T-helper 2 cell treated with Interferon-gamma antibody and Interleukin-4, amounts not matched to agents 100 ng/mL and 5 ng/mL, for 36 hours (primary cell): ENCODE measurements at regions not wholly inside any gene's neighbourhood (a gene's known extent, or its start where the extent isn't known, plus 50 kb on each side); places are given as distances from the start of the nearest gene placed in this dataset.

ENCODE experiments used
- intact Hi-C: fragments of 100-400 bp; cut with micrococcal nuclease; formaldehyde crosslinking; loops from one replicate; pipeline ENCODE4 v1.15.1; 2023

DNA sequence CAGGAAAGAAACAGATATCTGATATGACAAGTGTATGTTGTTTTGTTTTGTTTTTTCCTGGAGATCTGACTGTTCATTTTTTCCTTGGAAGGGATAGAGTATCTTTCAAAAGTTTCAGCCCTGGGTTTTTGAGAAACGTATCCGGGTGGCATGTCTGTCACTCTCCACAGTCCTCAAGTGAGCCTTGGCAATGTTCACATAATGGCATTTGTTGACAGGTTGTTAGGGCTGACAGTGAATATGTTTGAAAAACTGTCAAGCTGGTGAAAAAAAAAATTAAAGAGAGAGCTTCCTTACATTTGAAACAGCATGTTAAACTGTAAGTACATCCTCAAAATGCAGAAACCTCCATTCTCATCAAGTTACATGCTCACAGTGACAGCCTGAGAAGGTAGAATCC, 113.0 kb upstream of the DYNLRB2 start:
- intact Hi-C loops = no loop called here

DNA sequence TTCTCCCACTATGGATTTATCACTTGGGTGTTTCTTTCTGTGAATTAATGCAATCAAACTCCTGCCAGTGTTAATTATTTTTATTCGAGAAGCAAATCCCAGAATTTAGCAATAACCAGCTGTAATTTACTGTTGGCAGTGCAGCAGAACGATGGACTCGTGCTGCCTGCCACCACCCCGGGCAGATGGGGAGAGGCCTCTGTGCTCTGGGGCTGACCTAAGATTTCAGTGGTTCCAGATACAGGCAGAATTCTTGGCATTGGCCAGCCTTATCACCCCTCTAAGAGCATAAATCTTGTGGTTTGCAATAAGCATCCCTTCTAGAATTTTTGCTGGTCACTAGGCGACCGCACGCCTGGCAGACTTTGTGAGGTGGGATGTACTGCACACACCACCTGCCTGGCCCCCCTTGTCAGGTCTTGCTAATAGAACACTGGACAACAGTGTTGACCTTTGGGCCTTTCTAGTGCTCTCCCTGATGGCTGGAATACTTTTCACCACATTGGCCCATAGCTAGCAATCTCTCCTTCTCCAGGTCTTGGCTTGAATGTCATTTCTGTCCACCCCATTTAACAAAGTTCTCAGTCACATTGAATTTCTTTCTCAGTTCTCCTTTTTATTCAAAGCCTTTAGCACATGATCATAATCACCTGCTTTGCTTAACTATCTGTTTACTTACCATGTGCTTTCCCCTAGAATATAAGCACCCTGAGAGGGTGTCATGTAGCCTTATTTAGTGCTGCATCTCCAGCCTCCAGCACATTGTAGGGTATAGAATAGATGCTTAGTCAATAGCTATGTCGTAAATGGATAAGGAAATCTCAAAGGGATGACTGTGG, 122.1 kb upstream of the DYNLRB2 start:
- intact Hi-C loops = no loop called here

DNA sequence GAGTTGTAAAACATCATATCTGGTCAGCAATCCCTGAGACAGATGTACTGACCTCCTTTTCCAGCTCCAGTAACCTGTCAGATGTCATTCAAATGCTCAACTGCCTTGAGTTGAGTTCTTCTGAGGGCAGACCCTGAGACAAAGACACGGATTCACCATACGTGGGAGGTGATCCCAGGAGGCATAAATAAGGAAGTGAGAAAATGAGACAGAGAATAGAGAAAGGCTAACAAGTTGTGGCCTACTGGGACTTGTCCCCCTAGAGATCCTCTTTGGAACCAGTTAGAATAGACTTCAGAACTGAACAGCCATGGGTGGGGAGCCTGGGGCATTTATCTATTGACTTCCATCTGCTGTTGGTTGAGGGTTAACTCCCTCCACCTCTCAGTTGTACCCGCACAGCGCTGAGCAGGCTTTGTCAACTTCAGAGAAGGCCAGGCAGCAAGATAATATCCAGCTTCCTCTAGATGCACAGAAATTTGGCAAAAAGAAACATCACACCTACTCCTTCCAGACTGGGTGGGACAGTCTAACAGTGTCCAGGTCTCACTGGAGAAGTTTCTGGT, 123.0 kb upstream of the DYNLRB2 start:
- intact Hi-C loops = no loop called here

DNA sequence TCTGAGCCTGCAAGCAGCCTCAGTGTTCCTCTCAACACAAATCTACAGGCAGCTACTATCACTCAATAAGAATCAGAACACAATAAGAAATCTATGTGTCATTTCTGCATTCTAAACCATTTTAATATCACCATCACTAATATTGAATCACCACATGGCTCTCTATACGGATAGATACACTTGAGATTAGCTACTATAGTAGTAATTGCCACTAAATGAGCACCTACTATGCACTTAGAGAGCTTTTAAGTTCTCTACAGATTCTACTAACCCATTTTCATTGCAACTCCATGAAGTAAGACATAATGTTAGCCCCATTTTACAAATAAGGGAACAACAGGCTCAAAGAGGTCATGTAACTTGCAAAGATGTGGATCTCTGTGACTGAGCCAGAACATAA, 132.8 kb upstream of the DYNLRB2 start:
- intact Hi-C loops = no loop called here

DNA sequence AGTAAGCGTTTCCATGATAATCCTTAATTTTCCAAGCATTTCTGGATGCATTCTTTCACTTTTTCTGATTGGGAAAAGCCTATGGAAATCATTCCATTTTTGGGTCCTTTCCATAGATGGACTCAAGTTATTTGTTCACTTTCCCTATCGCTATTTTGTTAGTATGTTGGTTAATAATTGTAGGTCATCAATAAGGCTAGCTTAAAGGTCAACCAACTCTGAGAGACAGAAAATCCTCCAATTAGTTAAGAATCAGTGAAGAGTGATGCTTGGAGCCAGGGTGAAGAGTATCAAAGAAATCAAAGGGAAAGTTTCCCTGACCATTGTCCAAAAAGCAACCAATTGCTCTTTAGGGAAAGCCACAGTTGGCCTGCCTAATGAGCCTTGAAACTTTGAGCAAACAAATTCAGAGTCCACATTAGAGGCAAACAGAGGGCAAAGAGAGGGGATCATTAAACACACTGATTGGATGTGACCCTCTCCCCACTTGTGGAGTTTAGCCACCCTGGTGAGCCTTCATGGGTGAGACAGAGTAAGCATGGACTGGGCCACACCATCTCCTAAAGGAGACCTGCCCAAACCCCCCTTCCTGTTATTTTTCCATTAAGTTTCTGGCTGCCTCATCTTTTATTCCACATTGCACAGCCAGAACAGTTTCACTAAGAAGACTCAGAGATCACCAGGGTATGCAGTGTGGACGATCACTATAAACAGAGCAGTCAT, 133.4 kb upstream of the DYNLRB2 start:
- intact Hi-C loops = no loop called here

DNA sequence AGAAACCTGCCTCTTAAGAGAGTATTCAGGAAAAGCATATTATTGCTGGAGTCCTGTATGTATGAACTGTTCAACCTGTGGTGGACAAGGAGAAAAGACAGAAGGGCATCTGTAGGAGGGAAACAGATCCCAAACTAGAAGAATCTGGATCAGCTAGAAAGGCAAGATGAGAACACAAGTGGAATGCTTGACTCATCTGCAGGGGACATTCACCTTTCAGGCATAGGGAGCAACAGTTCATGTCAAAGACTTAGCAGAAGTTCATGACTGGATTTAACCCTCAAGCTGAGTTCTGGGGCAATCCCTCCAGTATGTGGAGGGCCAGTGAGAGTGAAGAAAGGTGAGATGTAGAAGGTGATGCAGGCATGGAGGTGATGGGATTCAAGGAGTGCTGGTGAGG, 135.9 kb upstream of the DYNLRB2 start:
- intact Hi-C loops = no loop called here

DNA sequence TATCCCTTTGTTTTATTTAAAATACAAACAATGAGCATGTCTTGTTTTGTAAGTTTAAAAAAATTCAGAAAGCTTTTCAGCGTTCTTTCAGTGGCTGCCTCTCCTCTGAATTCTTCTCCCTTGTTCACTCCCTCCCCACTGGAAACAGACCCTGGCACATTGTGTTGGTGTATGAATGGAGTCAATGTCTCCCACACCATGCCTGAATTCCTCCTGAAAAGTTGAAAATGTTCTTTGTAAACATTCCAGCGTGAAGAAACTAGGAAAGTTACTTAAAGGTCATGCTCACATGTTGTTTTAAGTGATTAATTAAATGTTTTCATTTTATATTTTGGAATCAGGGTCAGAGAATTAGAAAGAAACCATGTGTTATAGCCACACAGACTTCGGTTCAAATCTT, 136.9 kb upstream of the DYNLRB2 start:
- intact Hi-C loops = no loop called here

DNA sequence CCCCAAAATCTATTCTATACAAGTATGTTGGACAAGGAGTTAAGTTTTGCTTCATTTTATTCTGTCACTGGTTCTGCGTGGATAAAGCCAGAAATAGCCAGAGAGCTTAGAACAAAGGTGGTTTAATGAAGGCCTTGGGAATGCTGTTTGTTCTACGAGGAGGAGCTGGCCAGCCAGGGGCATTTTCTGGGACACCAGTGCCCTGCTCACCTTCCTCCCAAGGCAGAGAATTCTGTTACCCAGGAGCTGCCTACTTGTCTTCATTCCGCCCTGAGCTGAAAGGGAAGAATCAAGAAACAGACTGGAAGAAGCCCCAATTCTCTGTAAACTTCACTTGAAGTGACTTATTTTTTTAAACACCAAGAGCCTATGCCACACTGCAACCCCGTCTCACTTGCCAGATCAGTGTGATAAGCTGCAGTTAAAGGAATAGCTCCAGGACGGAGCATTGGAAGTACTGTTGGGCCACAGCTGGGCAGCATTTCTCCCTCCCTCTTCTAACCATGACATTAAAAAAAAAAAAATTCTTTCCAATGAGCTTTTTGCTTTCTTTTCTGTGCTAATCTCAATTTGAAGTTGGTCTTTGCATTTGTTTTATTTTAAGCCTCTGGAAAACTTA, 149.8 kb upstream of the DYNLRB2 start:
- intact Hi-C loops = no loop called here

DNA sequence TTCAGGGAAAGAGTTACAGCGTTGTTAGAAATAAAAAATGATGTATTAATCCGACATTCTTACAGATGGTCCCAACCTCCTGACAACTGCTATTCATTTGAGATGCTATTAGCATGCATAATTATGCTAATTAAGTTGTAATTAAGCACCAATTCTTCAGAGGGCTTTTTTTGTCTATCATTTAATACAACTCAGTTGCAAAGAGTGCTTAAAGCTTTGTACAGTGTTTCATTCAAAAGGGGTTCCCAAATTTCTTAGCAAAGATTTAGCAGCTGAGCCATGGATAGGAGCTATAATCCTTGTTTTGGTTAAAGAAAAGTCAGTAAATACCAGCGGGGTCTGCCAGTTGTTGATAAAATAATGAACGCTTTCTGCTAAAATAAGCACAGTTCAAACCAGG, 150.7 kb upstream of the DYNLRB2 start:
- intact Hi-C loops = no loop called here

DNA sequence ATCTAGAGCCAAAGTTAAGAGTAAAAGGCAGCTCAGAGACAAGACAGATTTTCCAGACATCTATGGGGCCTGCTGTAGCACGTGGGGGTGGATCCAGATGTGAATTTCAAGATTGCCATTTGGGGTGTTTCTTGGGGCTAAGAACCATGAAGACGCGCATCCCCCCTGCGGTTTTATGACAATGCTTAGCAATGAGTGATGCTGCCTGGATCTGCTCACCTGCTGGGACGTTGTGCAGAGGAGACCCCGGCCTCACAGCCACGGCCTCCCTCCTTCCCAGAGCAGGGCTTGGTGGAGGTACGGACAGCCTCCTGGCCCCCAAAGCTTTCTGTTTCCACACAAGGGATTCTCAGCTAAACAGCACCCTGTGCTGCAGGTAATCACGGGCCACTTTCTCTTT, 151.5 kb upstream of the DYNLRB2 start:
- intact Hi-C loops = no loop called here

DNA sequence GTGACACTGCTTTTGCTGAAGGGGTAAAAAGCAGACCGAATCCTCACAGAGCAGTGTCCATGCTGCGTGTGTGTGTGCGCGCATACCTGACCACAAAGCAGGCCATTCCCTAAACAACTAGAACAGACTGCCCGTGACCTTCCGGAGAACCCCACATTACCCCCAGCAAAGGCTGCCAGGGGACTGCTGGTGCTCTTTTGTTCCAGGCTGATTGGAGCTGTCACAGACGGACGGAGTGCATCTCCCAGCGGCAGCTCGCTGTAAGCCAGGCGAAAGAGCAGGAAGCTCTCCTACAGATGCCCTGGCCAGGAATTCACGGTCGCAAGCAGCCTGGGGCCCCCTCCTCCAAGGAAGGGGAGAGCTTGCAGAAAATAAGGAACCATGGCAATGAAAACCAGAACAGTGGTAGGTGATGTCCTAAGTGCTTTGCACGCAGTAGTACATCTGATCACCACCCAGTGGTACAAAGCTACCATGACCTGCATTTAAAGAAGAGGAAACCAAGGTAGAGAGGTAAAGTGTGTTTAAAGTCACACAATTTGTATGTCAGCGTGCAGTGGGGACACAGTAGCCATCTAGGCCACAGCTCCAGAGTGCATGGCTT, 153.4 kb upstream of the DYNLRB2 start:
- intact Hi-C loops = no loop called here

DNA sequence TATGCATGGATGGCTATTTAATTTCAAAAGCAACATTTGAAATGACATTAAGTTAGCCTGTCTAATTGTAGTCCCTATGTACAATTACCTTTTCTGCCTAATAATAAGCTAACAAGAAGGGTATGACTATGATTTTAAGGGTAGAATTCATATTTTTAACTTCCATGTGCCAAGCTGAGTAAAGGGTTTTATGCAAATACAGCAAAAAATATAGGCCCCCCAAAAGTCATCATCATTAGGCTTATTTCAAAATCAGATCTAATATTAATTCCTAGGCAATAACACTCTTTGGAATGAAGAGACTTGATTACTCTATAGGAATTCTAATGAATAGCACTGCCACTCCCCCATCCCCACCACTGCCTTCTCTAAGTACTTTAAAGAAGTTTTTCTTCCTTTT, 155.9 kb upstream of the DYNLRB2 start:
- intact Hi-C loops = no loop called here

DNA sequence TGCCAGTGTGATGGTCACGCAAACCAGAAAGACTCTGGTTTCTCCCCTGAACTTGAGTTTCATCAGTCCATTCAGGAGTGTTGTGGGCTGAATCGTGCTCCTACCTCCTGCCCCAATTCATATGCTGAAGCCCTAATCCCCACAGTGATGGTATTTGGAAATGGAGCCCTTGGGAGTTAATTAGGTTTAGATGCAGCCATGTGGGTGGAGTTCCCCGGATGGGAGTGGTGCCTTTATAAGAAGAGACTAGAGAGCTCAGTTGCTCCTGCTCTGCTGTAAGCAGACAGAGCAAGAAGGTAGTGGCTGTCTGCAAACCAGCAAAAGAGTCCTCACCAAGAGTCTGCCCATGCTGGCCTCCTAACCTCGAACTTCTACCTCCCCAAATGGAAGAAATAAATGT, 160.3 kb upstream of the DYNLRB2 start:
- intact Hi-C loops = no loop called here

DNA sequence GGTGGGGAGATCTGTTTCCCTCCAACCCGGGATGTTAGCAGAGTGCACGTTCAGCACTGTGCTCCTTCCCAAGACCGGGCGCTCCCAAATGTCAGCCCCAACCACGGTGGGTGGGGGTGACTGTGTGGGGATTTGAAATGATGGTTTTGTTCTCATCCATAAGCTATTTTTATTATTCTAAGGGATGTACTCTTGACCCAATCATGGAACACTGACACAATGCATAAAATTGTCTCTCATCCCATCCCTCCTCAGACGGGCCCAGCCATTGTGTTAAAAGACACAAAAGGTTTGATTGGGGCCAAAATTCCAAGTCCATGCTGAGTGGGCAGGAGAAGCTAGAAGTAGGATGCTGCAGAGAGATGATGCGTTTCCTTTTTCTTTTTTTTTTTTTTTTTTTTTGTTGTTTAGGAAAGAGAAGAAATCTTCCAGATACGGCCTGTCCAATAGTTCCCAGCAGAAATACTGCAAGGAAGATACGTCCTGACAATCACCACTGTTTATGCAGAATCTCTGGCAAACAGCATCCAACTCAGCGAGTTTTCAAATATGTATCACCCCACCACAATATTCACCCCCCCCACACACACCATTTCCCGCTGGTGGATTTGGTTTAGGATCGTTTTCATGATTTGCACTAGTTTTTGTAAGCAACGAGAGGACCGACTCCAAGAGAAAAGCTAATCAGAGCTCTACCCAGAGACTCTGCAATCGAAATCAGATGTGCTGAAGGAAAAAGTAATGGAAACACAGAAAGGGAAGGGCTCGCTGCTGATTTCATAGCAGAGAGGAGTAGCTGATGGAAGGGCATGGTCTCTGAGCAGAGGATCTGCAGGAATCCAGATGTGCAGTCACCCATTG, 163.5 kb upstream of the DYNLRB2 start:
- intact Hi-C loops = no loop called here

DNA sequence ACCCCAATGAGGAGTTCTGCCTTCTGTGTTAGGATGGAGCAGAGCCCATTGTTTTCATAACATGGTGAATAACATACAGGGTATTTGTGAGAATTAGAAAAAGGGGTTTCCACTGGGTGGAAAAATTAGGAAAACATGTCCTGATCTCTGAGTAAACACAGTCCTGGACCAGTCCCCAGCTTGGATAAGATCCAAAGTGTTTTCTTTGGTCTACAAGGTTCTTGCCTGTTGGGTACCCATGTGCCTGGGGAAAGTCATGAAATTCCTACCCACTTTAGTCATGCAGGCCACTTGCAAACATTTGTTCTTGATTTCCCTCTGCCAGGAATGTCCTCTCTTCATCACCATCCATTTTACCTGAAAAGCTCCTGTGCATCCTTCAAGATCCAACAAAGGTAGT, 164.8 kb upstream of the DYNLRB2 start:
- intact Hi-C loops = no loop called here

DNA sequence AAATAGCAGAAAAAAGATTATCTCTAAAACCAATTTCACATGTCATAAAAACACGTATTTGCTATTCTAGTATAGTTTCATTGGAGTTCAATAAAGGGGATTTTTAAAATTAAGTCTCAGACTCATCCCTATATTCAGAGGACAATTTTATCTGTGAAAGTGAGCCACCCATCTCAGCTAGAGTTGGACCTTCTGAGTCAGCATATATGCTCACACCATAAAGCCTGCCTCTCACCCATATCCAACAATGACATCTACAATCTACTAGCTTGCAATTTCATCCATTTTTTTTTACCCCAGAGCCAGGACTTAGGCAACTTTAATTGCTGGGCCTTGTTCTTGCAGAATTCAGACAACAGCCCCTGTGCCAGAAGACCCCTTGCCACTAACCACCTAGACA, 165.3 kb upstream of the DYNLRB2 start:
- intact Hi-C loops = no loop called here

DNA sequence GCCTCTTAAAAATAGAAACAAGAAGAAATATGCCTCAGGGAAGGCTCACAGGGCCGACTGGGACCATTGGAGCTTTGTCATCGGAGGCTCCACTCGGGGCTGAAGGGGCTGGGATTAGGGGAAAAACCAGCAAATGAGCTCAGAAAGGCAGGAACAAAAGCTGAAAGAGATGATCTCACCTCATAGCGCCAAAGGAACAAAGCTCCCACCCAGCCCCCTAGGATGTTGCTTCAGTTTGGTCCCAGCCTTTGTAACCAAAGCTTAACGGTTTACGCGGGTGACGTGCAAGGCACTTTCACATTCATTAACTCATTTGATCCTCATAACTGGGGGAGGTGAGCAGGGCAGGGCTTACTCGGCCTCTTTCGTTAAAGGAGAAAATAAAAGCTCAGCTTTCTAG, 168.5 kb upstream of the DYNLRB2 start:
- intact Hi-C loops = no loop called here

DNA sequence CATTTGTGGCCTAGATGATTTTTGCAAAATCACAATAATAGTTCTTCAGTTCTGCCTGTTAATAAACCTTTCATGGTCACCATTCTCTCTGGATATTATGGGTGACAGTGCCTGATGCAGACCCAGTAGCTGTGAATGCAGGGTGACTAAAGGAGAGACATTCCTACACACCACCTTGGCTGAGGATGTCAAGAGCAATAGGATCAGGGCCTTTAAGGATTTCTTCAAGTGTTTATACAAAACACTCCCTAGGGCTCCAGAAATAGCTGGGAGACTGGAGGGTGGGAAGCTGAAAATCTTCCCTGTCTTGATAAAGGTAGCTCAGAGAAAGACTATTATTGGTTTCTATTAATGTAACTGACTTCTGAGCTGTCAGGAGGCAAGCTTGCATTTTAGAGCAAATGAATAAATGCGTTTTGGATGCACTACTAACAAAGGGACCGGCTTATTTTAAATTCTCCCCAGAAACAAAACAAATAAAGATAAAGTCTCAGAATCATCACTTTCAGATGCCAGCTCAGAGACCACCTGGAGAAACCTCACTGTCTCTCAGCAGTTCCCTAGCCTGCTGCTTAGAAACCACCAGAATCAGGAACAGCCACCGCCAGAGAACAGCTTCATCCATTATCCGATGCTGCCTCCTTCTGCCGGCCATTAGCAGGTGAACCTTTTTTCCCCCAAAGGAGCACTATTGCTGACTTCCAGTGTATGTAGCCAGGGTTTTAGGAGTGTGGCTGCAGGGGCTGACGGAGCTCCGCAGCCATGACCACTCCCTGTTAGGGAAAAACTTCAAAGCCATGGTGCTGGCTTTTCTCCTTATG, 171.4 kb upstream of the DYNLRB2 start:
- intact Hi-C loops = no loop called here

DNA sequence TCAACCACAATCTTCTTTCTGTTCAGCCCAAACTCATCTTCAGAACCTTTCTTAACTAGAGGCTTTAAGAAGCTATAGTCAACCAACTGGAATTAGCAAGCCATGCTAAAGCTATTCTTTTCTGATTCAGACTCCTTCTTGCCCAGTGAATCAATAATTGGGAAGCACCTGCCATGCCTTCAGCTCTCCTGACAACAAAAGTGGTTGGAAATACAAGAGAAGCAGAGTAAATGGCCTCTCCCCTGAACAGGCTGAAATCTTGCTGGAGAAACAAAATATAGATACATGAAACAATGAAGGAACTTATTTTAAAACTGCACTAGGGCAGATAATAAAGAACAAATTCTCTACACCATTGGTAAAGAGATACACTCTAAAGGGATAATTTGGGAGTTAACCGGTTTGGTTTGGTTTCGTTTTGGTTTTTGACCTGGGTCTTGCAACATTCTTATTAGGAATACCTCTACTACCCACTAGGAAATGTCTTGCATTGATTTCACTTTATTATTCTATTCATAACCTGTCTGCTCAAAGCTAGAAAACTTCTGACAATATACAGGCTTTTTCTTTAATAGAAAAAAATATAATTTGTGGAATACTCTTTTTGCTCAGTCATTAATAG, 173.6 kb upstream of the DYNLRB2 start:
- intact Hi-C loops = no loop called here

DNA sequence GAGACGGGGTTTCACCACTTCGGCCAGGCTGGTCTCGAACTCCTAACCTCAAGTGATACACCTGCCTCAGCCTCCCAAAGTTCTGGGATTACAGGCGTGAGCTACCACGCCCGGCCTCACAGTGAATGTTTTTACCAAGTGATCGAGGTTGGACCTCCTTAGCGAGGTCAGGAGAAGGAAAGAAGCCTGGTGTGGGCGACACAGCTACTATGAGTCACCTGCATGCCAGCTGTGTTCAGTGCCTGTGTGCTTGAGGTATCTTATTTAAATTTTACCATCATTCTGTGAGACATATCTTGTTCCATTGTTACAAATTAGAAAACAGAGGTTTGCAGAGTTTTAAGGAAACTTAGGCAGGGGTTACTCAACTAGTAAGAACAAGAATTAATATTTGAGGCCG, 174.8 kb upstream of the DYNLRB2 start:
- intact Hi-C loops = no loop called here
